ENCODE measurements at regions not wholly inside any gene's neighbourhood (a gene's known extent, or its start where the extent isn't known, plus 50 kb on each side); places are given as distances from the start of the nearest gene placed in this dataset.

DNA sequence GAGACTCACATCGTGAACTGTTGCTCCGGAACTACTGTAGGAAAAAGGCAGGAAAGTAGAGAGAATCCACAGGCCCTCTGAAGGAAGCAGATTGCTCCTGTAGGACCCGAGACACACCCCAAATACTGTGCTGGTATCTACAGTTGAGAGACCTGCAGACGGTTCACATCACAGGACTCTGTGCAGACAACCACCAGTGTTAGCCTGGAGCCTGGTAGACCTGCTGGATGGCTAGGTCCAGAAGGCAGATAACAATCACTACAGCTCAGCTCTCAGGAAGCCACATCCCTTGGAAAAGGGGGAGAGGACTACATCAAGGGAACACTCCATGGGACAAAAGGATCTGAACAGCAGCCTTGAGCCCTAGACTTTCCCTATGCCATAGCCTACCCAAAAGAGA is 311.8 kb upstream of the PRKCQ start:
- CTCF ChIA-PET: no interaction called here
- POLR2A ChIA-PET: no interaction called here
- TF ChIP-seq, protein P1, sequence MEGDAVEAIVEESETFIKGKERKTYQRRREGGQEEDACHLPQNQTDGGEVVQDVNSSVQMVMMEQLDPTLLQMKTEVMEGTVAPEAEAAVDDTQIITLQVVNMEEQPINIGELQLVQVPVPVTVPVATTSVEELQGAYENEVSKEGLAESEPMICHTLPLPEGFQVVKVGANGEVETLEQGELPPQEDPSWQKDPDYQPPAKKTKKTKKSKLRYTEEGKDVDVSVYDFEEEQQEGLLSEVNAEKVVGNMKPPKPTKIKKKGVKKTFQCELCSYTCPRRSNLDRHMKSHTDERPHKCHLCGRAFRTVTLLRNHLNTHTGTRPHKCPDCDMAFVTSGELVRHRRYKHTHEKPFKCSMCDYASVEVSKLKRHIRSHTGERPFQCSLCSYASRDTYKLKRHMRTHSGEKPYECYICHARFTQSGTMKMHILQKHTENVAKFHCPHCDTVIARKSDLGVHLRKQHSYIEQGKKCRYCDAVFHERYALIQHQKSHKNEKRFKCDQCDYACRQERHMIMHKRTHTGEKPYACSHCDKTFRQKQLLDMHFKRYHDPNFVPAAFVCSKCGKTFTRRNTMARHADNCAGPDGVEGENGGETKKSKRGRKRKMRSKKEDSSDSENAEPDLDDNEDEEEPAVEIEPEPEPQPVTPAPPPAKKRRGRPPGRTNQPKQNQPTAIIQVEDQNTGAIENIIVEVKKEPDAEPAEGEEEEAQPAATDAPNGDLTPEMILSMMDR (IDR thresholded peaks at IDR 0.05; ENCODE audit: insufficient read depth, low read length, missing control alignments): no peak
- no peak overlapping the region for H3K4me3 ChIP-seq (ENCODE audit: low read depth, low read length)
- no peak for DNase-seq (ENCODE audit: low read depth, low spot score)

DNA sequence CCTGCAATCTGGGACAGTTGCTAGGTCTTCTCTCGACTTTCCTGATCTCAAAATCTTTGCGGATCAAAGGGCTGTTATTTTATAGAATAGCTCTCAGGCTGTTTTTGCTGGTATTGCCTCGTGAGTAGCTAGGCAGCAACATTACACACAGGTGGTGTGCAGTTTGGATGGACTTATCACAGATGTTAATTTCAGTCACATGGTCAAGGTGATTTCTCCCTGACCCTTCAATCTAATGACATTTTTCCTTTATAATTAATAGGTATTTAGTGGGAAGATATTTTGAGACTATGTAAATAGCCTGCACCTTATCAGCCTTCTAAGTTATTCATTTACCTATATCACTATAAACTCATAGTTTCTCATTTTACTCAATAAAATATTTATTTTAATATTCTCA is 309.6 kb upstream of the PRKCQ start:
- TF ChIP-seq, protein P1 (IDR thresholded peaks at IDR 0.05; ENCODE audit: insufficient read depth, low read length, missing control alignments): no peak
- H3K4me3 ChIP-seq (ENCODE audit: low read depth, low read length): no peak overlapping the region
- ChIA-PET CTCF (no interaction called here), POLR2A (no interaction called here)
- no peak for DNase-seq (ENCODE audit: low read depth, low spot score)

DNA sequence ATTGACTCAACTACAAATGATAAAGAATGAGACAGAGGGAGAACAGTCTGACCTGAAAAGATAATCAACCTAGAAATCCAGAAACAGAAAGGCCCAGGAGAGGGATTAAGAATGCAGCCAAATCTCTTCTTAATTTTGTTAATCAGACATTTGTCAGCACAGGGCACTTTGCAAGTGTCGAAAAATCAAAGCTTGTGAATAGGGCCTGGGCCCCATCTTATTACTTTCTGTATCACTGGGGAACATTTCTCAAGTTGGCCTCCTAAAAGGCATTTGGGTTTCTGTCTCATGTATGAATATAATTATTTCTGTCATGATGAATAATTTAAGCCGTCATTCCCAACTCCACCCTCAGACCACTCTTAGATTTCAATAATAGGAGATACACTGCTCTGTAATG is 308.4 kb upstream of the PRKCQ start:
- CTCF ChIA-PET: no interaction called here
- no peak overlapping the region for H3K4me3 ChIP-seq (ENCODE audit: low read depth, low read length)
- POLR2A ChIA-PET: no interaction called here
- TF ChIP-seq, protein P1 (IDR thresholded peaks at IDR 0.05; ENCODE audit: insufficient read depth, low read length, missing control alignments): no peak
- DNase-seq (ENCODE audit: low read depth, low spot score): no peak

DNA sequence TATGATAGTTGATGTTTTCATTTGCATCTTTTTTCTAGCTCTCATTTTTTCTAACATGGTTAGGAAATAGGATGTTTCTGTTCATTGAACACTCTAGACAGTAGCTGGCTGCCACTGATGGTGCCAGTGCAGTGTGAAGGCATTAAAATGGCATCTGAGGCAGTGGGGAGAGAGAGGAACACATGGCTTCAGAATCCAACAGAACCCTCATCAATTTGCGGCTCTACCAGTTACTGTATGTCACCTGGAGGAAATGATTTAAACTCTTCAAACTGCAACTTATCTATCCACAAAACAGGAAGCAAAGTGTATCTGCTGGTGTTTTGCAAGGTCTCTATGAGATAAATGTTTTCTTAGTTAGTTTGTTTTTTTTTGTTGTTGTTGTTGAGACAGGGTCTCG is 305.2 kb upstream of the PRKCQ start:
- ChIA-PET CTCF (no interaction called here), POLR2A (no interaction called here)
- TF ChIP-seq, protein P1 (IDR thresholded peaks at IDR 0.05; ENCODE audit: insufficient read depth, low read length, missing control alignments): no peak
- DNase-seq (ENCODE audit: low read depth, low spot score): no peak
- H3K4me3 ChIP-seq (ENCODE audit: low read depth, low read length): no peak overlapping the region

DNA sequence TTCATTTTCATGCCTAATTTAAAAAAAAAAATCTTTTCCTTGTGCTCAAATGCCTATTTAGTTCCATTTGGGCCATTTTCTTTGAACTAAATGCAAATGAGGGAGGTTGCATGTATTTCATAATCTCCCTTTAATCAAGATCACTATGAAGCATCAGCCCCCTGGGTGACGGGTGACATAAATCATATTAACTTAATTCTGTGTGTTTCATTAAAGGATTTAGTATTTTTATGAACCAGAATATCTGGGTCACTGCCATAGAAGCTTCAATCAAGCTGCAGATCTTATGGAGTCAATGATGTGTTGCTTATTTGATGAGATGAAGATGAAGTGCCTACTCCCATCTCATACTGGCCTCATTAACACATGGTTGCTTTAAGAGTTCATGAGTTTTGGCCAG is 301.9 kb upstream of the PRKCQ start:
- no peak overlapping the region for H3K4me3 ChIP-seq (ENCODE audit: low read depth, low read length)
- no peak for DNase-seq (ENCODE audit: low read depth, low spot score)
- ChIA-PET CTCF (no interaction called here), POLR2A (no interaction called here)
- TF ChIP-seq, protein P1 (IDR thresholded peaks at IDR 0.05; ENCODE audit: insufficient read depth, low read length, missing control alignments): no peak

DNA sequence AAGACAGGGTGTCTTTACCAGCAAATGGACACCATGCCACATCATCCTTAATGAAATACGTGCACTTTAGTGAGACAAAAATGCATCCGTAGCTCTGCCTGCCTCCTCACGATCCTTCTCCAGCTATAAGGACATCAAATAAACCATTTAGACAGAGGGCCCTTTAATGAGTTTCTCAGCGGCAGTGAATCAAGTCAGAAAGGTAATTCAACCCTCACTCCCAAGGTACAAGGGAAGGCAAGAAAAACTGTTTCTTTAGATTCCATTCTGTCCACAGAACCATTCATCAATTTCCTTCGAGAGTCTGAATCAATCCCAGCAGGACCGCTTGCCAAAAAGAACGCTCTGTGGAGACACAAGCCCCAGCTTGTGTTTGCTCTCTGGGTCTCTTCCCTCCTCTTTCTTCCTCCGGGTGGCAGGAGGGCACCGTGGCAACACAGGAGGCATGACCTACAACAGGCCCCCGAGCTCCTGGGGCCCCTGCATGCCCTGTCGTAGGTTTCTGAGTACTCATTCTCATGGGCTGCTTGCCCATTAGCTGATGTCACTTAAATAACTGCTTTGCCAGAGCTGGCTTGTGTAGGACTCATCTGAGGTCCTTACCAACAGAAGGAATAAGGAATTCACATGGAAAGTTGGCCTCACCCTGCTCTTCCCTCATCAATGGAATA is 297.8 kb upstream of the PRKCQ start:
- no peak for DNase-seq (ENCODE audit: low read depth, low spot score)
- CTCF ChIA-PET: no interaction called here
- TF ChIP-seq, protein P1 (IDR thresholded peaks at IDR 0.05; ENCODE audit: insufficient read depth, low read length, missing control alignments): no peak
- H3K4me3 ChIP-seq (ENCODE audit: low read depth, low read length): no peak overlapping the region
- POLR2A ChIA-PET: no interaction called here
